ENCODE measurements at regions not wholly inside any gene's neighbourhood (a gene's known extent, or its start where the extent isn't known, plus 50 kb on each side); places are given as distances from the start of the nearest gene placed in this dataset.

GRCh38 chr7:31284106-31284505 is 56.4 kb downstream of the NEUROD6 start:
- H3K79me2 ChIP-seq (ENCODE audit: control insufficient read depth, low read length) = no peaks in the 10 kb centered on the region
- TF ChIP-seq EZH2phosphoT487 (IDR thresholded peaks at IDR 0.05; ENCODE audit: borderline replicate concordance, low read length) (no peak), CTCF (IDR thresholded peaks at IDR 0.05; ENCODE audit: low read depth, low read length, poor library complexity, severe bottlenecking) (no peak)
- H3K27ac ChIP-seq (ENCODE audit: low read depth, low read length) = no peak overlapping the region
- H3K9me3 ChIP-seq (ENCODE audit: control insufficient read depth, insufficient read depth, low read length) = no peaks in the 10 kb centered on the region
- H3F3A ChIP-seq (ENCODE audit: control insufficient read depth, insufficient read depth) = no peaks in the 10 kb centered on the region
- no peaks in the 10 kb centered on the region for H4K20me1 ChIP-seq (ENCODE audit: control insufficient read depth, insufficient read depth, low read depth, low read length)
- H3K27me3 ChIP-seq (ENCODE audit: control insufficient read depth, low read length) = no peaks in the 10 kb centered on the region
- H3K4me3 ChIP-seq (ENCODE audit: low read length) = no peak overlapping the region
- H3K9me2 ChIP-seq (replicated peaks; ENCODE audit: control insufficient read depth, low read length) = no peaks in the 10 kb centered on the region
- no peak overlapping the region for H3K4me2 ChIP-seq (ENCODE audit: low read length)
- no peaks in the 10 kb centered on the region for H3K36me3 ChIP-seq (ENCODE audit: control insufficient read depth, low read length)
- H3K4me1 ChIP-seq (ENCODE audit: control insufficient read depth, low read length) = no peaks in the 10 kb centered on the region

GRCh38 chr7:31271641-31272405 is 68.7 kb downstream of the NEUROD6 start:
- H3K27ac ChIP-seq (ENCODE audit: low read depth, low read length) = no peak overlapping the region
- H3K9me3 ChIP-seq (ENCODE audit: control insufficient read depth, insufficient read depth, low read length) = no peaks in the 10 kb centered on the region; the same call in 1 of the 2 replicates
- H3K9me2 ChIP-seq (replicated peaks; ENCODE audit: control insufficient read depth, low read length) = no peaks in the 10 kb centered on the region
- no peak for TF ChIP-seq CTCF (IDR thresholded peaks at IDR 0.05; ENCODE audit: low read depth, low read length, poor library complexity, severe bottlenecking)
- no peak for TF ChIP-seq EZH2phosphoT487 (IDR thresholded peaks at IDR 0.05; ENCODE audit: borderline replicate concordance, low read length)
- H4K20me1 ChIP-seq (ENCODE audit: control insufficient read depth, insufficient read depth, low read depth, low read length) = no peaks in the 10 kb centered on the region
- no peak overlapping the region for H3K4me2 ChIP-seq (ENCODE audit: low read length)
- no peak overlapping the region for H3K4me3 ChIP-seq (ENCODE audit: low read length)
- peaks cover 4% of the 10 kb centered on the region; the same call in 1 of the 2 replicates for H3K27me3 ChIP-seq (ENCODE audit: control insufficient read depth, low read length)
- no peaks in the 10 kb centered on the region for H3K79me2 ChIP-seq (ENCODE audit: control insufficient read depth, low read length)
- H3K36me3 ChIP-seq (ENCODE audit: control insufficient read depth, low read length) = no peaks in the 10 kb centered on the region
- H3F3A ChIP-seq (ENCODE audit: control insufficient read depth, insufficient read depth) = no peaks in the 10 kb centered on the region
- H3K4me1 ChIP-seq (ENCODE audit: control insufficient read depth, low read length) = no peaks in the 10 kb centered on the region

- Histone ChIP-seq H3K4me2 (ENCODE audit: low read length) (no peak overlapping the region), H4K20me1 (ENCODE audit: control insufficient read depth, insufficient read depth, low read depth, low read length) (no peaks in the 10 kb centered on the region), H3K4me3 (ENCODE audit: low read length) (no peak overlapping the region), H3K9me3 (ENCODE audit: control insufficient read depth, insufficient read depth, low read length) (no peaks in the 10 kb centered on the region), H3K4me1 (ENCODE audit: control insufficient read depth, low read length) (no peaks in the 10 kb centered on the region), H3K79me2 (ENCODE audit: control insufficient read depth, low read length) (no peaks in the 10 kb centered on the region), H3K27ac (ENCODE audit: low read depth, low read length) (no peak overlapping the region), H3K36me3 (ENCODE audit: control insufficient read depth, low read length) (no peaks in the 10 kb centered on the region), H3K9me2 (replicated peaks; ENCODE audit: control insufficient read depth, low read length) (no peaks in the 10 kb centered on the region), H3F3A (ENCODE audit: control insufficient read depth, insufficient read depth) (no peaks in the 10 kb centered on the region), H3K27me3 (ENCODE audit: control insufficient read depth, low read length) (peaks cover 7% of the 10 kb centered on the region)
- TF ChIP-seq CTCF (IDR thresholded peaks at IDR 0.05; ENCODE audit: low read depth, low read length, poor library complexity, severe bottlenecking) (no peak), EZH2phosphoT487 (IDR thresholded peaks at IDR 0.05; ENCODE audit: borderline replicate concordance, low read length) (no peak)
Observed at GRCh38 chr7:31267486-31267885, 73.0 kb downstream of the NEUROD6 start.
